NCI-H2081 (cell line): ENCODE measurements at regions not wholly inside any gene's neighbourhood (a gene's known extent, or its start where the extent isn't known, plus 50 kb on each side); places are given as distances from the start of the nearest gene placed in this dataset.
"Not testable (repeated sequence)": the region's sequence is repeated elsewhere in the genome, so short reads cannot be mapped to it uniquely, and the experiment has no call there.

Experiments
- DNase-seq, 2 experiments: peaks; one replicate each; lab custom pipeline; 2025; lab: John Stamatoyannopoulos, UW

DNA sequence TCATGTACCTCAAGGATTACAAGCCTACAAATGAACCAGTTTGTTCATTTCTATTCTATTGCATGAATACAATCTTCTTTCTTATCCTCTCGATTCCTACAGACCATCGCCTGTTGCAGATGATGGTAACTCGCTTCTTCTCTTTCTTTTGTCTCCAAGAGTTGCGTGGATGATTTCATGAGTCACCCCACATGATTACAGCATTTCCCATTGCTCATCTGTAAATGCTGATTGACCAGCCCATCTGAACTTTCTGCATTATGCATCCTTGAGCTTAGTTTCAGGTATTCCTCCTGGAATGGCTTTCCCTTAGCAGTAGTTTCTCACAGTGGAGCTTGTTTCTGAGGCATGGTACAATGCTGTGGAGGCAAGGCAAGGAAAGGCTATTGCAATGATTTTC, 109.6 kb upstream of the TOPAZ1 start:
- DNase-seq: no peak

GRCh38 chr3:44132593-44132992, 109.1 kb upstream of the TOPAZ1 start:
- DNase-seq: no peak

DNA sequence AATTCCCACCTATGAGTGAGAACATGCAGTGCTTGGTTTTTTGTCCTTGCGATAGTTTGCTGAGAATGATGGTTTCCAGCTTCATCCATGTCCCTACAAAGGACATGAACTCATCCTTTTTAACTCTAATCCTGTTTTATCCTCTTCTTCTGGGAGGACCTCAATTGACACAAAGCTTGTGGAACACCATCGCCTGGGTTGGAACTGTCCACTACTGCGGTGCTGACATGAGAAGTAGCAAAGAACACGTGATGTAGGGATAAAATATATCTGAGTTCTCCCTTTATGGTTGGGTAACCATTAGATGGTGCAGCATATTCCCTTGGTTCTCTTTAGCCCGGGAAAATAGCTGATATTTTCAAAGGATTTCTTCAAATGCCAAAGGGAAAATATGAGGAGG, 105.3 kb upstream of the TOPAZ1 start:
- no peak for DNase-seq

DNA sequence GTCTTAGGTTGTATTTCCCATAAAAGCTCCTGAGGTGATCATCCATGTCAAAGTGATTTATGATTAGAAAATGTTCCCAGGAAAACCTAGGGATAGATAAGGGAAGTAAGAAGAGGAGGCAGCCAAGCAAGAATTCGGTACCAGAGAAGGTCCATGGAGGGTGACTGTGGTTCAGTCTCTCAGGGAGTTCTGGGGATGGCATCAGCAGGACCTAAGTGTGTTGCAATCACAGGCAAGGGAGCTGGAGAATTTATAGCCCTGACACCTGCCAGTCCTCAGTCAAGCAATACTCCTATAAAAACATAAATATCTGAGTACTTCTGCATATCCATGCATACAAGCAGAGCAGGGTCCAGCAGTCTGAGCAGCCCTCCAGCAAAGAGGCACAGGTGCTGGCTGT, 95.6 kb upstream of the TOPAZ1 start:
- no peak for DNase-seq

GRCh38 chr3:44159696-44160300, 81.9 kb upstream of the TOPAZ1 start:
- DNase-seq: no peak

DNA sequence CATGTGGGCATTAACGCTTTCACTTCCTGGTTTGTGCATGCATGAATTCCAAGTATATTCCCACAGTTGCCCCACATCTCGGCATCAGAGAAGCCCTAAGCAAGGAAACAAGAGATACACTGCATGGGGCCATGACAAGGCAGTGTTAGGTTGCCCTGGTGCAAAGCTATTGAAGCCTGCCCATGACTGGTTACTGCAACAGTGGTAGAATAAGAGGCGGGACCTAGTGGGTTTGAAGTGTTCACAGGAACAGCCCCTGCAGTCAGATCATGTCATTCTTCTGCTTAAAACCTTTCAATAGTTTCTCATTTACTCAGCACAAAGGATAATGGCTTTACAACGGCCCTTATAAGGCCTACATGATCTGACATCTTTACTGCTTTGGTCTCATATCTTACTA, 80.9 kb upstream of the TOPAZ1 start:
- no peak for DNase-seq

GRCh38 chr3:44171891-44172290, 69.8 kb upstream of the TOPAZ1 start:
- no peak for DNase-seq

- not testable (repeated sequence) for DNase-seq
Measured at GRCh38 chr3:44172701-44173100, 69.0 kb upstream of the TOPAZ1 start.

DNA sequence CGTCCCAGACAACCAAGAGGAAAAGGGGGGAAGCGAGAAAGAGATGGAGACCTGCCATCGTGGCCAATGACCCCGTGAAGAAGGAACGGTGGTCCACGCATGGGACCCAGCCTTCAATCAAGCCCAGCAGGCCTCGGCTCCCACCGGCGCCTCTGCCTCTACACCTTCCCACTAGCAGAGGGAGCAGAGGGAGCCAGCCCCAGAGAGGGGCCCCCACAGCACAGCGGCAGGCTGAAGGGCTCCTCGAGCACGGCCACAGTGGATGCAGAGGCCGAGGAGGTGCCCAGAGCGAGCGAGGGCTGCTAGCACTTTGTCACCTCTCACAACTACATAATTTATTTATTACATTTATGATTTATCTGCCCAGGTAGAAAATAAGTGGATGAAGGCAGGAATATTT, 68.4 kb upstream of the TOPAZ1 start:
- DNase-seq: no peak

DNA sequence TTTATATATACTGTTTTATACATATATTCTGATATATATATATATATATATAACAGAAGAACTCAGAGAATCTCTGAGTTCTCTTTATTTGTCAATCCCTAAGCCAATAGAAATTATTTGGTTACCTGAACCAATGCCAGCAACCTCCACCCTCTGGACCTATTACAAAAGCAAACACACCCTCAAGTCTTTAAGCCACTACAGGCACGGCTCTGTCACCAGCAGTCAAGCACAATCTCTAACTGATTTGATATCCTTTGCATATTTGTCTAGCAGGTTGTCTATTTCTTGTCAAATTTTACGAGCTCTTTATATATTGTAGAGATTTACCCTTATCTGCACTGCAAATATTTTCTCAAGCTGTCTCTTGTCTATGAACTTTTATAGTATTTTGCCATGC, 66.6 kb upstream of the TOPAZ1 start:
- DNase-seq: no peak

DNA sequence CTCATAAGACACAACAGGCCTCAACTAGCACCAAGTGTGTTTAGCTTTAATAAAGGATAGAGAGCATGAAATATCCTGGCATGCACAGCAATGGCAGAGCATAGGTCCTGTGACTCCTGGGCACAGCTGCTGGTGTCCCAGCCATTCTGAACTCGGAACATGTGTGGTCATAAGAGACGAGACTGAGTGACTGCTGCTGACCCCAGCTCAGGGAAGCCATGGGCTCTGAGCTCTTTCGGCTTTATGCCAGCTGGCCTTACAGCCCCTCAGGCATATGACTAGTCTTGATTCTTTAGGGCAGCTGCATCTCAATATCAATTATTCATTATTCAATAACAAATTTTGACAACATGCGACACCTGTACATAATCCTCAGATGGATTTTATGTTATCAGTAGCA, 62.4 kb upstream of the TOPAZ1 start:
- no peak for DNase-seq

GRCh38 chr3:44184319-44184953, 57.2 kb upstream of the TOPAZ1 start:
- peak; percentile 32 to 64 for DNase-seq

GRCh38 chr3:44185396-44185915, 56.2 kb upstream of the TOPAZ1 start:
- DNase-seq: no peak

- DNase-seq: no peak
Measured at GRCh38 chr3:44186111-44186672, 55.5 kb upstream of the TOPAZ1 start.

DNA sequence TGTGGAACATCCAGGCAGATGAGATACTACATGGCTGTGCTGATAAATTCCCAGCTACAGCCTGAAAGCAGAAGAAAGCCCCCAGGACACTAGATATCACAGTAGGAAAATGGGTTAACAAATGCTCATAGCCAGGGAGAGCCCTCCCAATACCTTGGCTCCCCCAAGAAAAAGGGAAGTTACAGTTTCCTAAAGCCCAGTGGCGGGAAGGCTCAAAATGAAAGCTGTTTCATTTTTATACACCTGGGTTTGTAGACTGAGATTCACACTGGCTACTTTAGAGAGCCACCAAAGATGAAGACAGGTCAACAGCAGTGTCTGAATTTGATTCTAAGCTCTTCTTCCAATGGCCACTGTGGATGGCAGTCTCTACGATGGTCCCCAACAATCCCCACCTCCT, 55.0 kb upstream of the TOPAZ1 start:
- DNase-seq: no peak
